ENCODE measurements at regions not wholly inside any gene's neighbourhood (a gene's known extent, or its start where the extent isn't known, plus 50 kb on each side); places are given as distances from the start of the nearest gene placed in this dataset.

DNA sequence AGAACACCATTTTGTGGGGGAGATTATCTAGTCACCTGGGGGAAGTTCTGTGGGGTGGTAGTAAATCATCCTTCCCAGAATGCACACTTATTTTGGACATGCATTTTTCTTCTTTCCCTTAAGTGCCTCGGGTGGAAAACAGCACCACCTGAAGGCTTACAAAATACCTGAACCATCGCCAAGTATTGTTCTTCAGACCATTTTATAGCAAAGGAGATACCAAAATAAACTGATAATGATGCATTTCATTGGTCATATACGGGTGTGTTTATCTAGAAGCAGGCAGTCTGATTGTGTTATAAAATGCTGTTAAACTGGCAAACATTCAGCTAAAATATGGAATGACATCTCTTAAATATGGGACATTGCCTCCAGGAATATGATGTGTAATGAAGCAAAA is 1034.7 kb downstream of the SLITRK1 start (continued):
- TF ChIP-seq ZNF404 (tag by site-specific recombination; IDR thresholded peaks at IDR 0.05) (no peak), ZNF214 (tag by site-specific recombination; IDR thresholded peaks at IDR 0.05; ENCODE audit: borderline replicate concordance) (no peak), ZNF843 (tag by site-specific recombination; IDR thresholded peaks at IDR 0.05) (no peak), ZNF341 (tag by site-specific recombination; IDR thresholded peaks at IDR 0.05; ENCODE audit: low read depth) (no peak), ZNF473 (tag by site-specific recombination; IDR thresholded peaks at IDR 0.05) (no peak), ZBTB8A (tag by site-specific recombination; IDR thresholded peaks at IDR 0.05) (no peak)

- TF ChIP-seq ZNF16 (tag by site-specific recombination; IDR thresholded peaks at IDR 0.05; ENCODE audit: low read depth) (no peak), FEZF1 (tag by site-specific recombination; IDR thresholded peaks at IDR 0.05) (no peak)
- CTCF ChIA-PET: no interaction called here
- H3K4me1 ChIP-seq (ENCODE audit: control insufficient read depth, insufficient read depth, low read length): no peaks in the 10 kb centered on the region
- H3K4me3 ChIP-seq (ENCODE audit: low read depth, low read length): no peak overlapping the region
- no peak overlapping the region for H3K27ac ChIP-seq (ENCODE audit: extremely low read depth, low read depth, low read length)
- POLR2A ChIA-PET: no interaction called here
- no peaks in the 10 kb centered on the region for H3K9me3 ChIP-seq (ENCODE audit: control insufficient read depth, insufficient read depth, low read depth, low read length)
- H3K36me3 ChIP-seq (ENCODE audit: control insufficient read depth in 2 of 2, insufficient read depth in 1 of 2, low read length in 2 of 2): no peaks in the 10 kb centered on the region
Measured at GRCh38 chr13:82833923-82834322, 1048.4 kb downstream of the SLITRK1 start.

DNA sequence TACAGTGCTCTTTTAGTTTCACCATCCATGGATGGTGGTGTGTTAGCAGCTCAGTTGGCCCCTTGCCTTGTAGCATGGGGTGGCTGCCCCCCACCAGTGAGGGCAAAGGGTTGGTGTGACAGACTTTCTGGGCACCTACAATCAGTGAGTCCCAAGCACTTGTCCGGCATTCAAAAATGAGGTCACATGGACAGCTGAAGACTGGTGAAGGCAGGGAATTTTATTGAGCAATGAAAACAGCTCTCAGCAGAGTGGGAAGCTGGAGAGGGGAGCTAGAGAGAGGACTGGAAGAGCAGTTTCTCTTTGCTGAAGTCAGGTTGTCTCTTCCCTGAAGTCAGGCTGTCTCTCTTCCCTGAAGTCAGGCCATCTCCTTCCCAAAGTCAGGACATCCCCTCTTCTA is 1053.2 kb downstream of the SLITRK1 start:
- H3K4me3 ChIP-seq (ENCODE audit: low read depth, low read length): no peak overlapping the region
- H3K4me1 ChIP-seq (ENCODE audit: control insufficient read depth, insufficient read depth, low read length): no peaks in the 10 kb centered on the region
- H3K36me3 ChIP-seq (ENCODE audit: control insufficient read depth in 2 of 2, insufficient read depth in 1 of 2, low read length in 2 of 2): no peaks in the 10 kb centered on the region
- ChIA-PET CTCF (no interaction called here), POLR2A (no interaction called here)
- H3K27ac ChIP-seq (ENCODE audit: extremely low read depth, low read depth, low read length): no peak overlapping the region
- H3K9me3 ChIP-seq (ENCODE audit: control insufficient read depth, insufficient read depth, low read depth, low read length): no peaks in the 10 kb centered on the region
- TF ChIP-seq ZNF398 (tag by site-specific recombination; IDR thresholded peaks at IDR 0.05): no peak
- no peak for TF ChIP-seq ZNF26 (tag by site-specific recombination; IDR thresholded peaks at IDR 0.05)
- no peak for TF ChIP-seq ZNF843 (tag by site-specific recombination; IDR thresholded peaks at IDR 0.05)
- TF ChIP-seq ZBTB6 (tag by site-specific recombination; IDR thresholded peaks at IDR 0.05): no peak
- no peak for TF ChIP-seq GFI1B (tag by site-specific recombination; IDR thresholded peaks at IDR 0.05)
- no peak for TF ChIP-seq ZNF114 (tag by site-specific recombination; IDR thresholded peaks at IDR 0.05)
- TF ChIP-seq ZFP41 (tag by site-specific recombination; IDR thresholded peaks at IDR 0.05; ENCODE audit: borderline replicate concordance): no peak
- no peak for TF ChIP-seq GLIS1 (tag by site-specific recombination; IDR thresholded peaks at IDR 0.05)
- no peak for TF ChIP-seq ZNF112 (tag by site-specific recombination; IDR thresholded peaks at IDR 0.05)
- no peak for TF ChIP-seq ZNF138 (tag by site-specific recombination; IDR thresholded peaks at IDR 0.05; ENCODE audit: borderline replicate concordance)
- TF ChIP-seq ZFHX2 (tag by site-specific recombination; conservative IDR thresholded peaks at IDR 0.05): no peak
- no peak for TF ChIP-seq ZNF19 (tag by site-specific recombination; IDR thresholded peaks at IDR 0.05; ENCODE audit: low read depth)
- TF ChIP-seq, protein P1, sequence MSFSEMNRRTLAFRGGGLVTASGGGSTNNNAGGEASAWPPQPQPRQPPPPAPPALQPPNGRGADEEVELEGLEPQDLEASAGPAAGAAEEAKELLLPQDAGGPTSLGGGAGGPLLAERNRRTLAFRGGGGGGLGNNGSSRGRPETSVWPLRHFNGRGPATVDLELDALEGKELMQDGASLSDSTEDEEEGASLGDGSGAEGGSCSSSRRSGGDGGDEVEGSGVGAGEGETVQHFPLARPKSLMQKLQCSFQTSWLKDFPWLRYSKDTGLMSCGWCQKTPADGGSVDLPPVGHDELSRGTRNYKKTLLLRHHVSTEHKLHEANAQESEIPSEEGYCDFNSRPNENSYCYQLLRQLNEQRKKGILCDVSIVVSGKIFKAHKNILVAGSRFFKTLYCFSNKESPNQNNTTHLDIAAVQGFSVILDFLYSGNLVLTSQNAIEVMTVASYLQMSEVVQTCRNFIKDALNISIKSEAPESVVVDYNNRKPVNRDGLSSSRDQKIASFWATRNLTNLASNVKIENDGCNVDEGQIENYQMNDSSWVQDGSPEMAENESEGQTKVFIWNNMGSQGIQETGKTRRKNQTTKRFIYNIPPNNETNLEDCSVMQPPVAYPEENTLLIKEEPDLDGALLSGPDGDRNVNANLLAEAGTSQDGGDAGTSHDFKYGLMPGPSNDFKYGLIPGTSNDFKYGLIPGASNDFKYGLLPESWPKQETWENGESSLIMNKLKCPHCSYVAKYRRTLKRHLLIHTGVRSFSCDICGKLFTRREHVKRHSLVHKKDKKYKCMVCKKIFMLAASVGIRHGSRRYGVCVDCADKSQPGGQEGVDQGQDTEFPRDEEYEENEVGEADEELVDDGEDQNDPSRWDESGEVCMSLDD (tag by site-specific recombination; IDR thresholded peaks at IDR 0.05): no peak
- TF ChIP-seq ZNF701 (tag by site-specific recombination; IDR thresholded peaks at IDR 0.05): no peak
- TF ChIP-seq, protein P2, sequence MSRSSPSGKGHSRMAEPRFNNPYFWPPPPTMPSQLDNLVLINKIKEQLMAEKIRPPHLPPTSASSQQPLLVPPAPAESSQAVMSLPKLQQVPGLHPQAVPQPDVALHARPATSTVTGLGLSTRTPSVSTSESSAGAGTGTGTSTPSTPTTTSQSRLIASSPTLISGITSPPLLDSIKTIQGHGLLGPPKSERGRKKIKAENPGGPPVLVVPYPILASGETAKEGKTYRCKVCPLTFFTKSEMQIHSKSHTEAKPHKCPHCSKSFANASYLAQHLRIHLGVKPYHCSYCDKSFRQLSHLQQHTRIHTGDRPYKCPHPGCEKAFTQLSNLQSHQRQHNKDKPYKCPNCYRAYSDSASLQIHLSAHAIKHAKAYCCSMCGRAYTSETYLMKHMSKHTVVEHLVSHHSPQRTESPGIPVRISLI (tag by site-specific recombination; IDR thresholded peaks at IDR 0.05): no peak
- TF ChIP-seq ZNF16 (tag by site-specific recombination; IDR thresholded peaks at IDR 0.05; ENCODE audit: low read depth): no peak
- TF ChIP-seq PATZ1 (tag by site-specific recombination; IDR thresholded peaks at IDR 0.05): no peak
